ENCODE measurements at regions not wholly inside any gene's neighbourhood (a gene's known extent, or its start where the extent isn't known, plus 50 kb on each side); places are given as distances from the start of the nearest gene placed in this dataset.

DNA sequence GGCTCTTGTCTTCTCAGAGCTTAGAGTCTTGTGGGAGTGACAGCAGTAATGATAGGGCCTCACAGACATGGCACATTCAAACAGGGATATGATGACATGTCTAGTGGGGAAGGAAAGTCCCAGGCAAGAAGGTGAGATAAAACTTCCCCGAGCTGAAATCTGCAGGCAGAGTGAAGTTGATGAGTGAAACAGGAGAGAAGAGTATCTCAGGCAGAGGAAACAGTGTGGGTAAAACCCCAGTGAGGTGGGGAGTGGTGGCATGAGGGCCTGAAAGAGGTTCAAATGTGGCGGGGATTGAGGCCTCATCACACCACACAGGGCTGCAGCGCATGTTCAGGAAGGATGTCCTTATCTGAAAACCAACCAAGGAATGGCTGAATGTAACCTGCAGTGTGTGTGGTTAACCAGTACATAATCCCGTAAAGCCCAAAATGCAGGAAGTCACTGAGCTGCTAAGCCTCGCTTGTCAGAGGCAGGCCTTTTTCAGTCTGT, 153.8 kb upstream of the E2F8 start:
- TF ChIP-seq, protein P1, sequence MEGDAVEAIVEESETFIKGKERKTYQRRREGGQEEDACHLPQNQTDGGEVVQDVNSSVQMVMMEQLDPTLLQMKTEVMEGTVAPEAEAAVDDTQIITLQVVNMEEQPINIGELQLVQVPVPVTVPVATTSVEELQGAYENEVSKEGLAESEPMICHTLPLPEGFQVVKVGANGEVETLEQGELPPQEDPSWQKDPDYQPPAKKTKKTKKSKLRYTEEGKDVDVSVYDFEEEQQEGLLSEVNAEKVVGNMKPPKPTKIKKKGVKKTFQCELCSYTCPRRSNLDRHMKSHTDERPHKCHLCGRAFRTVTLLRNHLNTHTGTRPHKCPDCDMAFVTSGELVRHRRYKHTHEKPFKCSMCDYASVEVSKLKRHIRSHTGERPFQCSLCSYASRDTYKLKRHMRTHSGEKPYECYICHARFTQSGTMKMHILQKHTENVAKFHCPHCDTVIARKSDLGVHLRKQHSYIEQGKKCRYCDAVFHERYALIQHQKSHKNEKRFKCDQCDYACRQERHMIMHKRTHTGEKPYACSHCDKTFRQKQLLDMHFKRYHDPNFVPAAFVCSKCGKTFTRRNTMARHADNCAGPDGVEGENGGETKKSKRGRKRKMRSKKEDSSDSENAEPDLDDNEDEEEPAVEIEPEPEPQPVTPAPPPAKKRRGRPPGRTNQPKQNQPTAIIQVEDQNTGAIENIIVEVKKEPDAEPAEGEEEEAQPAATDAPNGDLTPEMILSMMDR (IDR thresholded peaks at IDR 0.05; ENCODE audit: unreplicated experiment) = no peak
- H3K27ac Mint-ChIP-seq (ENCODE audit: unreplicated experiment) = no peak overlapping the region
- no peak for DNase-seq (ENCODE audit: low spot score)
- peaks cover 2% of the 10 kb centered on the region for H3K27me3 Mint-ChIP-seq (ENCODE audit: unreplicated experiment)
- no peak overlapping the region for H3K4me3 Mint-ChIP-seq (ENCODE audit: unreplicated experiment)
- H3K36me3 Mint-ChIP-seq (ENCODE audit: low read depth, unreplicated experiment) = no peaks in the 10 kb centered on the region
- no peaks in the 10 kb centered on the region for H3K9me3 Mint-ChIP-seq (ENCODE audit: unreplicated experiment)
- no peaks in the 10 kb centered on the region for H3K4me1 Mint-ChIP-seq (ENCODE audit: unreplicated experiment)

DNA sequence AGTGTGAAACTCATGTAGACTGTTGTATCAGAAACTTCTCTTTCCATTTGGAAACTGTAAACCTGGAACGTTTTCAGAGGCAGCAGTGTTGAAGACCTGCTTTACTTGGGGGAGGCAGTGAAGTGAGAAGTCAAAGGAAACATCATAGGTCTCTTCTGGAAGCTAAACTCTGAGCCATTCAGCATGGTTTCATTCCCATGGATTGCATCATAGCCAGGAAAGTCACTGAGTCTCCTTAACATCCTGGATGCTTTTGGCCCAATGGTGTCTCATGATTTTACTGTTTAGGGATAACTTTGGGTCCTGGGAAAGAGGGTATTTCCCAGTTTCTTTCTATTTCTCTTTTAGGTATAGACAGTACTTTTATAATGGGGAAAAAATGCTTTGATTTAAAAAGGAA, 153.2 kb upstream of the E2F8 start:
- no peaks in the 10 kb centered on the region for H3K9me3 Mint-ChIP-seq (ENCODE audit: unreplicated experiment)
- DNase-seq (ENCODE audit: low spot score) = no peak
- no peaks in the 10 kb centered on the region for H3K4me1 Mint-ChIP-seq (ENCODE audit: unreplicated experiment)
- H3K36me3 Mint-ChIP-seq (ENCODE audit: low read depth, unreplicated experiment) = no peaks in the 10 kb centered on the region
- no peak overlapping the region for H3K4me3 Mint-ChIP-seq (ENCODE audit: unreplicated experiment)
- H3K27ac Mint-ChIP-seq (ENCODE audit: unreplicated experiment) = no peak overlapping the region
- peaks cover 2% of the 10 kb centered on the region for H3K27me3 Mint-ChIP-seq (ENCODE audit: unreplicated experiment)
- TF ChIP-seq, protein P1 (IDR thresholded peaks at IDR 0.05; ENCODE audit: unreplicated experiment) = no peak

DNA sequence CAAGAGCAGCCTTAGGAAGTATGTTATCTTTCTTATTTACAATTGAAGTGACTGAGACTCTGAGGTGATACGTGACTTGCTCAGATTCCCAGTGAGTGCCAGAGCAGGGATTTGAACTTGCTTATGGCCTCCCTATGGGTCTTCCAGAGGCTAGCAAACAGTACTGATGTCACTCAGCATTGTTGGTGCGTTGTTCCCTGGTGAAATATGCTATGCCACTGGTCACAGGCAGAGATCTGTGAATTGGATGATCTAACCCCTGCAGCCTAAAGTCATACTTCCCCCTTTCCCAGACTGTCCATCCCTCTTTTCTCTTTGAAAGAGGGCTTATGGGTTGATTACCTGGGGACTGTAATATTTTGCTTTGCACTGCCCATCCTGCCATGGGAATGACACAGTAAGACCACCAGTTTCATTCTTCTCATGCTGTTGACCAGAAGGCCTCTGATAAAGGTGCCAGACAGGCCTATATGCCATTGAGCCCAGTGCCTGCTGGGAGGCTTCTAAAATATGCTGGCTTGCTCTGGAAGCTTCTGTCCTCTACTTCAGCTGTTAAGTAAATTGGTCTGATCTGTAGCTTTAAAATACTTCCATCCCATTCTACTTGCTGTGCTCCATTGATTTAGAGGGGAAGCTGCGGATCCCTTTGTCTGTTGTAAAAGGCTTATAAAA, 152.2 kb upstream of the E2F8 start:
- TF ChIP-seq, protein P1 (IDR thresholded peaks at IDR 0.05; ENCODE audit: unreplicated experiment) = no peak
- no peak for DNase-seq (ENCODE audit: low spot score)
- Mint-ChIP-seq H3K4me1 (ENCODE audit: unreplicated experiment) (no peaks in the 10 kb centered on the region), H3K36me3 (ENCODE audit: low read depth, unreplicated experiment) (no peaks in the 10 kb centered on the region), H3K9me3 (ENCODE audit: unreplicated experiment) (no peaks in the 10 kb centered on the region), H3K27ac (ENCODE audit: unreplicated experiment) (no peak overlapping the region), H3K4me3 (ENCODE audit: unreplicated experiment) (no peak overlapping the region), H3K27me3 (ENCODE audit: unreplicated experiment) (peaks cover 2% of the 10 kb centered on the region)

DNA sequence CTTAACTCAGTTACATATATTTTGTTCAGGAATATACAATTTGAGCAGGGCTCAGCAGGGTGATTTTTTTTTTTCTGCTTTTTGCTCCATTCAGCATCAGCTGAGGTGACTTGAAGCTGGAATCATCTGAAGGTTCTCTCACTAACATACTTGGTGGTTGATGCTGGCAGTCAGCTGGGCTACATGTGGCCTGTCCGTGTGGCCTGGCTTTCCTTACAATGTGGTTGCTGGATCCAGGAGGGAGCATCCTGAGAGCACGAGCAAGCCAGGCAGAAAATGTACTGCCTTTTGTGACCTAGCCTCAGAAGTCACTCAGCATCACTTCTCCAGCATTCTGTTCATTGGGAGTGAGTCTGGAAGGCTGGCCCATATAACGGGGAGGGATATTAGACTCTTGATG, 151.6 kb upstream of the E2F8 start:
- Mint-ChIP-seq H3K9me3 (ENCODE audit: unreplicated experiment) (no peaks in the 10 kb centered on the region), H3K27me3 (ENCODE audit: unreplicated experiment) (peaks cover 2% of the 10 kb centered on the region), H3K4me3 (ENCODE audit: unreplicated experiment) (no peak overlapping the region), H3K27ac (ENCODE audit: unreplicated experiment) (no peak overlapping the region), H3K4me1 (ENCODE audit: unreplicated experiment) (no peaks in the 10 kb centered on the region), H3K36me3 (ENCODE audit: low read depth, unreplicated experiment) (no peaks in the 10 kb centered on the region)
- DNase-seq (ENCODE audit: low spot score) = no peak
- TF ChIP-seq, protein P1 (IDR thresholded peaks at IDR 0.05; ENCODE audit: unreplicated experiment) = no peak

DNA sequence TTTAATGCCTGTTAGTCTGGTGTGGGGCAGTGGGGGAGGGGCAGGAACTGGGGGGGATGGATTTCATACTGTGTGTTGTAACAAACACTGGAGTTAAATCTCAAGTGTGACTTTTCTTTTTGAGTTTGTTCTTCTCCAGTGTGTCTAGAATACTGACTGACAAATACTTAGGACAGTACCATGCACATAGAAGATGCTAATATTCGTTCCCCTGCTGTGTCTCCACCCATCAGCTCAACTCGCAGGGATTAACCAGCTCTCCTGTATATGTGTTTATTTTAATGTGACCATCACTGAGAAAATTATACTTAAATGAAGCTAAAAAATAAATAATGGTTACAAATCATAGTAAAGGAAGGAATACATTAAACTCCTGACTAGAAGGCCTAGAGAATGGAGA, 150.9 kb upstream of the E2F8 start:
- no peak overlapping the region for H3K4me3 Mint-ChIP-seq (ENCODE audit: unreplicated experiment)
- TF ChIP-seq, protein P1 (IDR thresholded peaks at IDR 0.05; ENCODE audit: unreplicated experiment) = no peak
- no peaks in the 10 kb centered on the region for H3K36me3 Mint-ChIP-seq (ENCODE audit: low read depth, unreplicated experiment)
- DNase-seq (ENCODE audit: low spot score) = no peak
- H3K27me3 Mint-ChIP-seq (ENCODE audit: unreplicated experiment) = peaks cover 3% of the 10 kb centered on the region
- no peak overlapping the region for H3K27ac Mint-ChIP-seq (ENCODE audit: unreplicated experiment)
- no peaks in the 10 kb centered on the region for H3K4me1 Mint-ChIP-seq (ENCODE audit: unreplicated experiment)
- no peaks in the 10 kb centered on the region for H3K9me3 Mint-ChIP-seq (ENCODE audit: unreplicated experiment)
